Raji (cell line): ENCODE measurements at regions not wholly inside any gene's neighbourhood (a gene's known extent, or its start where the extent isn't known, plus 50 kb on each side); places are given as distances from the start of the nearest gene placed in this dataset.

ENCODE experiments used
- POLR2A ChIP-seq: IDR thresholded peaks from 2 replicates; pipeline ENCODE4 v1.6.1; 2011; ENCODE audit warnings: low read depth, low read length, control low read depth; ENCODE audit not compliant: insufficient read depth

- TF ChIP-seq POLR2A: no peak
These were observed 95.3 kb upstream of the SNX9 start for GRCh38 chr6:157727629-157728182.

DNA sequence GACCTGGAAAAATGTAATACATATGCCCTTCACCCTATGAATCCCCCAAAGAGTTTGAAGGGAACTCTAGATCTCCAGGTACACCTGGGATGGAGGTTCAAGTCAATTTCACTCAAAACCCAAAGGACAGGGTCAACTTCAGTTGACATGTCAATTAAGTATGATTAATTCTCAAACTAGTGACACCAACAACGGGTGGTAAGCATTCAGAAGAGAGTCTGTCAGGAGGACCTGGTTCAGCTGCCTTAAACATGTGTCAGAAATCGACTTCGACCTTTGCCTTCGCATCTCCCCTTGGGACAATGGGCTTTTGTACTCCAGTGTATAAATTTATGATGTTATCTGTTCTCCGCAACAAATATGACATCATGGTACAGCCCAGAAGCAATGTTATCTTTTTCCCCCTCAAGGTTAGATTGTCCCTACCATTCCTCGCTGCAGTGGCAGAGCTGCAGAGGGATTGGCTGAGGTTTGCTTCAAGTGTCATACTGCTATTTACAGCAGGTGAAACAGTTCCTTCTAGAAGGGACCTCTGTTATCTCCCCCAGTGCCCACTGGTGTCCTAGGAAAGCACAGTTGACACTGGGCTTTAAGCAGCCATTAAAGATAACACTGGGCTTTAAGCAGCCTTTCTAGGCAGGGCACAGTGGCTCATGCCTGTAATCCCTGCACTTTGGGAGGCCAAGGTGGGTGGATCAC, 94.7 kb upstream of the SNX9 start:
- TF ChIP-seq POLR2A: no peak

DNA sequence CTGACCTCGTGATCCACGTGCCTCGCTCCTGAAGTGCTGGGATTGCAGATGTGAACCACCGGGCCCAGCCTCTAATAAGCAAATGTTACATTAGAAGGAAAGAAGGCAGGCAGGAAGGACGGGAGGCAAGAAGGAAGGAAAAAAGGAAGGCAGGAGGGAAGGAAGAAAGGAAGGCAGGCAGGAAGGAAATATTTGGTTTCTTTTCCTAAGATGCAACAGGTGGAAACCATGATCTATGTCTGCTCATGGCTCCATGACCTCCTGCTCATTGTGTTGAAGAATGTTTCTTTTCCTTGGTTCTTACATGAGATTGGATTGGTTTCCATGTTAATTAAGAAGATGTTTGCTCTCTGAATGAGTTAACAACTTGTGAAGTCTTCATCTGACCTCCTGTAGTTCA, 91.8 kb upstream of the SNX9 start:
- TF ChIP-seq POLR2A: no peak

DNA sequence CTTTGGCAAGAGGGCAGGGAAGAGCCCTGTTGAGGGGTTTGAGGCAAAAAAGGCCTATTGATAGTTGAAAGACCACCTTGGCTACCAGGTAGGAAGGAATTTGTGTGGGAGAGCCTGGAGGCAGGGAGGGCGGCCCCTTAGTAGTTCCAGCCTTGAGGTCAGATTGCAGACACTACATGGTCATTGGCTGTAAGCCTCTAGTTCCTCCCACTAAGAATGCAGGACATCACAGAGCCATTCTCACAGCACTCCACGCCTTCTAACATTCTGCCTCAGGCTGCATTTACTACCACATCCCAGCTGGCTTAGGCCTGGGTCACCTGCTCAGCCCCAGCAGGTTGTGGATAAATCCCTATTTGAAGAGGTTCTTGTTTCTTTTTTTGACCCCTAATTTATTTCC, 91.0 kb upstream of the SNX9 start:
- TF ChIP-seq POLR2A: no peak

DNA sequence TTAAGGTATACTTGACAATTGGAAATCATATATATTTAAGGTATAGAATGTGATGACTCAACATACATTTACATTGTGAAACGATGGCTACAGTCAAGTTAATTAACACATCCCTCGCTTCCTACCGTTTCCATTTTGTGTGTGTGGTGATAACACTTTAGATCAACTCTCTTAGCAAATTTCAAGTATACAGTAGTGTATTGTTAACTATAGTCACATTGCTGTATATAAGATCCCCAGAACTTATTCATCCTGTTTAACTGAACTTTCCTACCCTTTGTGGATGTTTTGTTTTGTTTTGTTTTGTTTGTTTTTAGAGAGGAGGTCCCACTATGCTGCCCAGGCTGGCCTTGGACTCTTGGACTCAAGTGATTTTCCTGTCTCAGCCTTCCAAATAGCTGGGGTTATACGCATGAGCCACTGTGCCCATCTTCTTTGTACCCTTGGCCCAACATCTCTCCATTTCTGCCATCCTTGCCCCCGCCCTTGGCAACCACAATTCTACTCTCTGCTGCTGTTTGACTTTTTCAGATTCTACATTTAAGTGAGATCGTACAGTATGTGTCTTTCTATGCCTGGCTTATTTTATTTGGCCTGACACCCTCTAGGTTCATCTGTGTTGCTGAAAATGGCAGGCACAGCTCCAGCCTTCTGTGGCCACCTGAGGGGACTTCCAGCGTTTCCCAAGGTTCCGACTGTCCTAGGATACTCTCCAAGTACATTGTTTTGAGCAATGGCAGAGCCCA, 90.5 kb upstream of the SNX9 start:
- no peak for TF ChIP-seq POLR2A

- no peak for TF ChIP-seq POLR2A
These were observed 81.6 kb upstream of the SNX9 start for GRCh38 chr6:157741321-157741947.

- TF ChIP-seq POLR2A: no peak
These were observed 81.0 kb upstream of the SNX9 start for GRCh38 chr6:157741948-157742556.

DNA sequence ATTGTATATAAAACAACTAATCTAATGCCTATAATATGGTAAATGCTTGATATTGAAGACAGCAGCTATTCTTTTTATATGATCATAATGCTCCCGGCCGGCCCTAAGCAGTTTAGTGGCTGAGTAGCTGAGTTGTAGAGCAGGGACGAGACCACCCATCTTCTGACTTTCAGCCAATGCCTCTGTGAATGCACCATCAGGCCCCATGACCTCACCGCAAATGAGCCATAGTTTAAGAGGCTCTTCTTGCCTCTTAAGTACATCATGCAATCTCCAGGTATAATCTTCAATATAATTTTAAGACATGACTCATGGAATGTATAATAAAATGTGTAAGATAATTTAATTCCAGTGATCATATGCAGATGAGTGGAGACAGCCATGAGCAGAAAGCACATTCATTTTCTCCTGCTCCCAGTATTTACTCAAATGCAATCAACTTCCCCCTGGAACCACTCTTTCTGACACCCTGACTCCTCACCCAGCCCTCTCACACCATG, 78.9 kb upstream of the SNX9 start:
- no peak for TF ChIP-seq POLR2A

DNA sequence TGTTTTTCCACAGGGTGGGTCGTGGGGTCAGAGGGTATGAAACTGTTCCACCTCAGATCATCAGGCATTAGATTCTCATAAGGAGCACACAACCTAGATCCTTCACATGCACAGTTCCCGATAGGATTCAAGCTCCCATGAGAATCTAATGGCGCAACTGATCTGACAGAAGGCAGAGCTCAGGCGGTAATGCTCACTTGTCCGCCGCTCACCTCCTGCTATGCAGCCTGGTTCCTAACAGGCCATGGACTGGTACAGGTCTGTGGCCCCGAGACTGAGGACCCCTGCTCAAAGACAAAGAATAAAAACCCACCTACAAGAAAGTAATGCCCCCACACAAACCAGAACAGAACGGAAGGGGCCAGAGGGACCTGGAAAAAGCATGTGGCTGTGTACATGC, 76.1 kb upstream of the SNX9 start:
- no peak for TF ChIP-seq POLR2A

- no peak for TF ChIP-seq POLR2A
These were observed 75.7 kb upstream of the SNX9 start for GRCh38 chr6:157747370-157747769.

GRCh38 chr6:157748839-157749571, 74.0 kb upstream of the SNX9 start:
- no peak for TF ChIP-seq POLR2A

GRCh38 chr6:157751547-157752200, 71.4 kb upstream of the SNX9 start:
- TF ChIP-seq POLR2A: no peak

DNA sequence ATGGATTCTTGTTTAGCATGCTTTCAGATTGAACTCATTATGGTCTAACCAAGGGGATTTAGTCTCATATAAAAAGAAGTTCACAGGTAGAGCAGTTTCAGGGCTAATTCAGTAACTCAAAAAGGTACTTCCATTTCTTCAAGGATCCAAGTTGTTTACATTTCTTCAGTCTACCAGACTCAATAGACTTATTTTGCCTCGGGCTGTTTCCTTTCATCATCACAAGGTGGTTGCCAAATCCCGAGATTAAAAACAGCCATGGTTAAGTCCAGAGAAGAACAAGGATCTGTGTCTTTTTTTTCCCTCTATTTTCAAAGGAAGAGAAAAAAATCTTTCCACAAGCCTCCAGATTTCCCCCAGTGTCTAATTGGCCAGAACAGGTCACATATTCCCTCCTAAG, 69.8 kb upstream of the SNX9 start:
- no peak for TF ChIP-seq POLR2A

GRCh38 chr6:157754351-157754750, 68.7 kb upstream of the SNX9 start:
- TF ChIP-seq POLR2A: no peak
